ENCODE measurements at regions not wholly inside any gene's neighbourhood (a gene's known extent, or its start where the extent isn't known, plus 50 kb on each side); places are given as distances from the start of the nearest gene placed in this dataset.

DNA sequence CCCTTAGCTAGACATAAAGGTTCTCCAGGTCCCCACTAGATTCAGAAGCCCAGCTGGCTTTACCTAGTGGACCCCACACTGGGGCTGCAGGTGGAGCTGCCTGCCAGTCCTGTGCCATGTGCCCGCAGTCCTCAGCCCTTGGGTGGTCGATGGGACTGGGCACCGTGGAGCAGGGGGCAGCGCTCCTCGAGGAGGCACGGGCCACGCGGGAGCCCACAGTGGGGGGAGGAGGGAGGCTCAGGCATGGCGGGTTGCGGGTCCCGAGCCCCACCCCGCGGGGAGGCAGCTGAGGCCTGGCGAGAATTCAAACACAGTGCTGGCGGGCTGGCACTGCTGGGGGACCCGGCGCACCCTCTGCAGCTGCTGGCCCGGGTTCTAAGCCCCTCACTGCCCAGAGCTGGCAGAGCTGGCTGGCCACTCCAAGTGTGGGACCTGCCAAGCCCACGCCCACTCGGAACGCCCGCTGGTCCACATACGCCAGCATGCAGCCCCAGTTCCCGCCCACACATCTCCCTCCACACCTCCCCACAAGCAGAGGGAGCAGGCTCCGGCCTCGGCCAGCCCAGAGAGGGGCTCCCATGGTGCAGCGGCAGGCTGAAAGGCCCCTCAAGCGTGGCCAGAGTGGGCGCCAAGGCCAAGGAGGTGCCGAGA lies 119.7 kb upstream of the NRXN1 start:
- TF ChIP-seq, protein P1, sequence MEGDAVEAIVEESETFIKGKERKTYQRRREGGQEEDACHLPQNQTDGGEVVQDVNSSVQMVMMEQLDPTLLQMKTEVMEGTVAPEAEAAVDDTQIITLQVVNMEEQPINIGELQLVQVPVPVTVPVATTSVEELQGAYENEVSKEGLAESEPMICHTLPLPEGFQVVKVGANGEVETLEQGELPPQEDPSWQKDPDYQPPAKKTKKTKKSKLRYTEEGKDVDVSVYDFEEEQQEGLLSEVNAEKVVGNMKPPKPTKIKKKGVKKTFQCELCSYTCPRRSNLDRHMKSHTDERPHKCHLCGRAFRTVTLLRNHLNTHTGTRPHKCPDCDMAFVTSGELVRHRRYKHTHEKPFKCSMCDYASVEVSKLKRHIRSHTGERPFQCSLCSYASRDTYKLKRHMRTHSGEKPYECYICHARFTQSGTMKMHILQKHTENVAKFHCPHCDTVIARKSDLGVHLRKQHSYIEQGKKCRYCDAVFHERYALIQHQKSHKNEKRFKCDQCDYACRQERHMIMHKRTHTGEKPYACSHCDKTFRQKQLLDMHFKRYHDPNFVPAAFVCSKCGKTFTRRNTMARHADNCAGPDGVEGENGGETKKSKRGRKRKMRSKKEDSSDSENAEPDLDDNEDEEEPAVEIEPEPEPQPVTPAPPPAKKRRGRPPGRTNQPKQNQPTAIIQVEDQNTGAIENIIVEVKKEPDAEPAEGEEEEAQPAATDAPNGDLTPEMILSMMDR (IDR thresholded peaks at IDR 0.05; ENCODE audit: low read depth, low read length): no peak
- ChIA-PET POLR2A (no interaction called here), CTCF (no interaction called here)
- DNase-seq (ENCODE audit: low read depth, low spot score): no peak
- Histone ChIP-seq H3K4me3 (ENCODE audit: low read depth, low read length) (no peak overlapping the region), H3K27ac (ENCODE audit: low read depth, low read length) (no peak overlapping the region), H3K9me3 (ENCODE audit: control insufficient read depth, insufficient read depth, low read length) (peaks cover 7% of the 10 kb centered on the region), H3K27me3 (ENCODE audit: control insufficient read depth, insufficient read depth, low read length) (no peaks in the 10 kb centered on the region)

DNA sequence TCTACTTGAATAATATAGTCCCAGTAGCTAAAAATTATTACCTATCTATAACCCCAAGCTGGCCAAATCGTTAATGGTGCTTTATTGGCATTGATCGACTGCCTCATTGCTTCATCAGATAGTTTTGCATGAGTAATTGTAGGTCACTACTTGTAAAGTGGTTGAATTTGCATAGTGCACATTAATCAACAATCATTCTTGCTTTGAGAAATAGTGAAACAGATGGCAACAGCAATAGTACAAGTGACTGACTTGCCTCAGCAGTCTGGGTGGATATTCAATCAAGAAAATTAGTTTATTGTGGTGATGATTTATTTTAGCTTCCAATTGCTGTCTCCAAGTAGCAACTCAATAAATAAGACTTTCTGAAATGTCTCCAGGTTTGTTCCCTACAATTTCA lies 117.8 kb upstream of the NRXN1 start:
- Histone ChIP-seq H3K27ac (ENCODE audit: low read depth, low read length) (no peak overlapping the region), H3K4me3 (ENCODE audit: low read depth, low read length) (no peak overlapping the region), H3K9me3 (ENCODE audit: control insufficient read depth, insufficient read depth, low read length) (peaks cover 7% of the 10 kb centered on the region), H3K27me3 (ENCODE audit: control insufficient read depth, insufficient read depth, low read length) (no peaks in the 10 kb centered on the region)
- POLR2A ChIA-PET: no interaction called here
- CTCF ChIA-PET: no interaction called here
- TF ChIP-seq, protein P1 (IDR thresholded peaks at IDR 0.05; ENCODE audit: low read depth, low read length): no peak
- DNase-seq (ENCODE audit: low read depth, low spot score): no peak

DNA sequence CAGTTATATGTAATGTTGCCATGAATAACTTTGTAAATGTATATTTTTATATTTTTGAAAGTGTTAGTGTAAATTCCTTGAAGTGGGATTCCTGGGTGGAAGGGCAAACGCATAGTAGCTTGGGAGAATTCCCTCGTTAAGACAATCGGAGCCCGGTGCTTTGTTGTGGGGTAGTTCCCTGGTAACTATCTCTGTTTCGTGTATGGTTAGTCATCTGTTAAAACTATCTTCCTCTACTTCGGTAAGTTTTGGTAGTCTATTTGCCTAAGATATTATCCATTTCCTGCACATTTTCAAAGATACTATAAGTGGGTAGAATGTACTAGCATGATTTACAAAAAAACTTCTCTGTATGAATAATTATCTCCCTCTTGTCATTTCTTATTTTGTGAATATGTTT lies 113.8 kb upstream of the NRXN1 start:
- H3K4me3 ChIP-seq (ENCODE audit: low read depth, low read length): no peak overlapping the region
- DNase-seq (ENCODE audit: low read depth, low spot score): no peak
- ChIA-PET CTCF (no interaction called here), POLR2A (no interaction called here)
- H3K27me3 ChIP-seq (ENCODE audit: control insufficient read depth, insufficient read depth, low read length): no peaks in the 10 kb centered on the region
- H3K9me3 ChIP-seq (ENCODE audit: control insufficient read depth, insufficient read depth, low read length): no peaks in the 10 kb centered on the region
- no peak overlapping the region for H3K27ac ChIP-seq (ENCODE audit: low read depth, low read length)
- TF ChIP-seq, protein P1 (IDR thresholded peaks at IDR 0.05; ENCODE audit: low read depth, low read length): no peak

DNA sequence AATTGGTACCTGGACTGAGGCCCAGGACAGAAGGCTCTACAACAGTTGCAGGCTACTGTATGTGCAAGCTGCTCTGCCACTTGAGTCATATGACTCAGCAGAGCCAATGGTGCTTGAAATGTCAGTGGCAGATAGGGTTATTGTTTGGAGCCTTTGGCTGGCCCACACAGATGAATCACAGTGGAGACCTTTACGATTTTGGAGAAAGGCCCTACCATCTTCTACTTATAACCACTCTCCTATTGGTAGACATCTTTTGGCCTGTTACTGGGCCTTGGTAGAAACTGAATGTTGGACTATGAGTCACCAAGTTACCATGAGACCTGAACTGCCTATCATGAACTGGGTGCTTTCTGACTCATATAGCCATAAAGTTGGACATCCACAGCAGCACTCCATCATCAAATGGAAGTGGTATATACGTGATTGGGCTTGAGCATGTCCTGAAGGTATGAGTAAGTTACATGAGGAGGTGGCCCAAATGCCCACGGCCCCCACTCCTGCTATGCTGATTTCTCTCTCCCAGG lies 88.9 kb upstream of the NRXN1 start:
- TF ChIP-seq, protein P1 (IDR thresholded peaks at IDR 0.05; ENCODE audit: low read depth, low read length): no peak
- H3K9me3 ChIP-seq (ENCODE audit: control insufficient read depth, insufficient read depth, low read length): no peaks in the 10 kb centered on the region
- POLR2A ChIA-PET: no interaction called here
- no peaks in the 10 kb centered on the region for H3K27me3 ChIP-seq (ENCODE audit: control insufficient read depth, insufficient read depth, low read length)
- DNase-seq (ENCODE audit: low read depth, low spot score): no peak
- H3K27ac ChIP-seq (ENCODE audit: low read depth, low read length): no peak overlapping the region
- no peak overlapping the region for H3K4me3 ChIP-seq (ENCODE audit: low read depth, low read length)
- CTCF ChIA-PET: no interaction called here

DNA sequence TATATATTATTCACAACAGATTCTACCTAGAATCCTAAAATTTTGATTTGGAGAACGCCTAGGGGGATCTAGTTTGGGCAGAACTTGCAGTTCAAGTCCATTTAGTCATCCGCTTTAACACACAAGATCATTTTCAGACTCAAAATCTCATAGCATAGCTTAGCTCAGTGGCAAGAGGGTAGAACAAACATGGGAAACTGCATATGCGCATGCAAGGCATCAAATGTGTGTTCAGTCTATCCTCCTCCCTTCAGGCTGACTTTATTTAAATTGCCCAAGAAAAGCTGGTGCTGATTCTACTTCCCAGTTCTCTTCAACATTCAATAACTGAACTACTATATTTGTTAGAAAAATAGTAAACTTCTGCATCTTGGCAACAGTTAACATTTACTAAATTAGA lies 79.6 kb upstream of the NRXN1 start:
- POLR2A ChIA-PET: no interaction called here

More for the DNA sequence above, 79.6 kb upstream of the NRXN1 start:
- TF ChIP-seq, protein P1 (IDR thresholded peaks at IDR 0.05; ENCODE audit: low read depth, low read length): no peak
- no peaks in the 10 kb centered on the region for H3K9me3 ChIP-seq (ENCODE audit: control insufficient read depth, insufficient read depth, low read length)
- DNase-seq (ENCODE audit: low read depth, low spot score): no peak
- CTCF ChIA-PET: no interaction called here
- H3K27me3 ChIP-seq (ENCODE audit: control insufficient read depth, insufficient read depth, low read length): no peaks in the 10 kb centered on the region
- no peak overlapping the region for H3K27ac ChIP-seq (ENCODE audit: low read depth, low read length)
- no peak overlapping the region for H3K4me3 ChIP-seq (ENCODE audit: low read depth, low read length)

Measured in AG04450 (cell line).